ENCODE measurements at regions not wholly inside any gene's neighbourhood (a gene's known extent, or its start where the extent isn't known, plus 50 kb on each side); places are given as distances from the start of the nearest gene placed in this dataset.

DNA sequence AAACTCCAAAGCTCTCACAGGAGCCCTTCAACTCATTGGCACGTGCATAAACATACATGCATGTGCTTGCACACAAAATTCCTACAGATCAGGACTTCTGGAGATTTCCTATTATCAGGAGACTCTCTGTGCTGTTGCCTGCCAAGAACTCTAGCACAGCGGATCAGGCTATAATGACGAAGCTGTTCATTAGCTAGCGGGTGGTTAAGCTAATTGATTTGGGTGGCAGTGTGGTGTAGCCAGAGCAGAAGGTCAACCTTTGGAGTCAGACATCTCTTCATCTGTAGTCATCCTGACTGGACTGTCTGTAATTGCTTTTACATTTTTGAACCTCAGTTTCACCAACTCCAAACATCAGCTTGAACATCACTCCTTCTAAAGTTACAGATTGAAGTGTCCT, 69.0 kb downstream of the KIF2B start:
- no peak for TF ChIP-seq POLR2A (IDR thresholded peaks at IDR 0.05; ENCODE audit: low read depth, low read length)
- TF ChIP-seq, protein P1, sequence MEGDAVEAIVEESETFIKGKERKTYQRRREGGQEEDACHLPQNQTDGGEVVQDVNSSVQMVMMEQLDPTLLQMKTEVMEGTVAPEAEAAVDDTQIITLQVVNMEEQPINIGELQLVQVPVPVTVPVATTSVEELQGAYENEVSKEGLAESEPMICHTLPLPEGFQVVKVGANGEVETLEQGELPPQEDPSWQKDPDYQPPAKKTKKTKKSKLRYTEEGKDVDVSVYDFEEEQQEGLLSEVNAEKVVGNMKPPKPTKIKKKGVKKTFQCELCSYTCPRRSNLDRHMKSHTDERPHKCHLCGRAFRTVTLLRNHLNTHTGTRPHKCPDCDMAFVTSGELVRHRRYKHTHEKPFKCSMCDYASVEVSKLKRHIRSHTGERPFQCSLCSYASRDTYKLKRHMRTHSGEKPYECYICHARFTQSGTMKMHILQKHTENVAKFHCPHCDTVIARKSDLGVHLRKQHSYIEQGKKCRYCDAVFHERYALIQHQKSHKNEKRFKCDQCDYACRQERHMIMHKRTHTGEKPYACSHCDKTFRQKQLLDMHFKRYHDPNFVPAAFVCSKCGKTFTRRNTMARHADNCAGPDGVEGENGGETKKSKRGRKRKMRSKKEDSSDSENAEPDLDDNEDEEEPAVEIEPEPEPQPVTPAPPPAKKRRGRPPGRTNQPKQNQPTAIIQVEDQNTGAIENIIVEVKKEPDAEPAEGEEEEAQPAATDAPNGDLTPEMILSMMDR (conservative IDR thresholded peaks at IDR 0.05; ENCODE audit: low read depth, low read length) = no peak
- TF ChIP-seq FOS (IDR thresholded peaks at IDR 0.05; ENCODE audit: low read depth, low read length) = no peak
- no peak for TF ChIP-seq RFX5 (IDR thresholded peaks at IDR 0.05; ENCODE audit: low read depth, low read length)
- no peak for TF ChIP-seq RCOR1 (IDR thresholded peaks at IDR 0.05; ENCODE audit: insufficient replicate concordance, low read length)
- TF ChIP-seq, protein P2, sequence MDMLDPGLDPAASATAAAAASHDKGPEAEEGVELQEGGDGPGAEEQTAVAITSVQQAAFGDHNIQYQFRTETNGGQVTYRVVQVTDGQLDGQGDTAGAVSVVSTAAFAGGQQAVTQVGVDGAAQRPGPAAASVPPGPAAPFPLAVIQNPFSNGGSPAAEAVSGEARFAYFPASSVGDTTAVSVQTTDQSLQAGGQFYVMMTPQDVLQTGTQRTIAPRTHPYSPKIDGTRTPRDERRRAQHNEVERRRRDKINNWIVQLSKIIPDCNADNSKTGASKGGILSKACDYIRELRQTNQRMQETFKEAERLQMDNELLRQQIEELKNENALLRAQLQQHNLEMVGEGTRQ (IDR thresholded peaks at IDR 0.05; ENCODE audit: low read depth, low read length) = no peak
- TF ChIP-seq MXI1 (IDR thresholded peaks at IDR 0.05; ENCODE audit: borderline replicate concordance, low read depth, low read length) = no peak
- TF ChIP-seq MAFK (IDR thresholded peaks at IDR 0.05; ENCODE audit: low read depth, low read length) = no peak

Measured in IMR-90 (cell line).